Activated CD4-positive, alpha-beta T cell treated with anti-CD3 and anti-CD28 coated beads for 36 hours (primary cell): ENCODE measurements at regions not wholly inside any gene's neighbourhood (a gene's known extent, or its start where the extent isn't known, plus 50 kb on each side); places are given as distances from the start of the nearest gene placed in this dataset.

Source experiments
- ATAC-seq: fragments of 200-7000 bp; cut with Tn5 transposase; one replicate; pipeline ENCODE4 v1.10.0; 2021; ENCODE audit warnings: mild to moderate bottlenecking, moderate library complexity
- CTCF ChIA-PET: fragments of 350-600 bp; sonication (Branson Sonifier 250); formaldehyde crosslinking; loops from one replicate; lab custom pipeline; 2021; ENCODE audit warnings: antibody characterized with exemption; lab: Charles Lee
- POLR2A ChIA-PET: fragments of 350-600 bp; sonication (Branson Sonifier 250); formaldehyde crosslinking; loops from one replicate; lab custom pipeline; 2021; ENCODE audit warnings: antibody characterized with exemption, inconsistent platforms; lab: Charles Lee
- DNase-seq: peaks from one replicate; pipeline ENCODE4 v3.0.0-alpha.2; 2020
- H3K27ac Mint-ChIP-seq: one replicate; pipeline ENCODE4 v1.8.0; 2021; ENCODE audit warnings: mixed read lengths
- H3K27me3 Mint-ChIP-seq: one replicate; pipeline ENCODE4 v1.8.0; 2021; ENCODE audit warnings: mixed read lengths
- H3K36me3 Mint-ChIP-seq: one replicate; pipeline ENCODE4 v1.8.0; 2021; ENCODE audit warnings: low read depth, mixed read lengths
- H3K4me1 Mint-ChIP-seq: one replicate; pipeline ENCODE4 v1.8.0; 2021; ENCODE audit warnings: mixed read lengths
- H3K4me3 Mint-ChIP-seq: one replicate; pipeline ENCODE4 v1.8.0; 2021; ENCODE audit warnings: mild to moderate bottlenecking, moderate library complexity, mixed read lengths
- H3K9me3 Mint-ChIP-seq: one replicate; pipeline ENCODE4 v1.8.0; 2021; ENCODE audit warnings: low read depth, mixed read lengths
- intact Hi-C, 2 experiments: fragments of 100-400 bp; cut with DNase I in 1 of 2; cut with micrococcal nuclease in 1 of 2; formaldehyde crosslinking; loops; one replicate each; pipeline versions ENCODE4 v1.14.2 to v1.15.1; 2022 to 2024; cut with DNase I, micrococcal nuclease

- H3K4me3 Mint-ChIP-seq: no peak overlapping the region
- no peak overlapping the region for H3K27ac Mint-ChIP-seq
- intact Hi-C loops: no loop called here
- peaks cover 9% of the 10 kb centered on the region for H3K9me3 Mint-ChIP-seq
- H3K4me1 Mint-ChIP-seq: no peaks in the 10 kb centered on the region
- POLR2A ChIA-PET: no interaction called here
- CTCF ChIA-PET: interaction anchor here (0.6 to 1.2 kb wide), 2 partner anchors 196 to 1131 kb away, joined by 3 to 5 read pairs; no protein-coding TSS in a partner anchor
- DNase-seq (no peak), ATAC-seq (no peak)
- peaks cover 16% of the 10 kb centered on the region for H3K27me3 Mint-ChIP-seq
- peaks cover 4% of the 10 kb centered on the region for H3K36me3 Mint-ChIP-seq
Observed at GRCh38 chr1:84069236-84069845, 70.4 kb upstream of the TTLL7 start.

- ATAC-seq: no peak
- no peaks in the 10 kb centered on the region for H3K9me3 Mint-ChIP-seq
Observed at GRCh38 chr1:84062496-84062895, 63.6 kb upstream of the TTLL7 start.

GRCh38 chr1:84061336-84061735 lies 62.4 kb upstream of the TTLL7 start:
- Mint-ChIP-seq H3K27me3 (peaks cover 13% of the 10 kb centered on the region), H3K4me1 (no peaks in the 10 kb centered on the region), H3K36me3 (no peaks in the 10 kb centered on the region), H3K27ac (no peak overlapping the region), H3K4me3 (no peak overlapping the region), H3K9me3 (no peaks in the 10 kb centered on the region)
- intact Hi-C loops: no loop called here
- CTCF ChIA-PET: interaction anchor here (0.6 to 1.2 kb wide), 3 partner anchors 13 to 374 kb away, joined by 3 read pairs; no protein-coding TSS in a partner anchor
- ATAC-seq: no peak
- DNase-seq: no peak
- POLR2A ChIA-PET: interaction anchor here (0.6 kb wide), 1 partner anchor 10 kb away, joined by 3 read pairs; no protein-coding TSS in a partner anchor

More at GRCh38 chr1:84062496-84062895, 63.6 kb upstream of the TTLL7 start:
- DNase-seq: no peak
- Mint-ChIP-seq H3K27ac (no peak overlapping the region), H3K4me1 (no peaks in the 10 kb centered on the region), H3K36me3 (no peaks in the 10 kb centered on the region), H3K4me3 (no peak overlapping the region), H3K27me3 (peaks cover 13% of the 10 kb centered on the region)
- intact Hi-C loops: no loop called here
- ChIA-PET POLR2A (interaction anchor here (0.7 kb wide), 1 partner anchor 1274 kb away, joined by 8 read pairs; no protein-coding TSS in a partner anchor), CTCF (no interaction called here)

- CTCF ChIA-PET: interaction anchor here (0.6 to 1.2 kb wide), 3 partner anchors 13 to 374 kb away, joined by 3 read pairs; no protein-coding TSS in a partner anchor
Observed at GRCh38 chr1:84060781-84061180, 61.8 kb upstream of the TTLL7 start.

GRCh38 chr1:84048820-84049219 lies 49.9 kb upstream of the TTLL7 start:
- Mint-ChIP-seq H3K4me3 (no peak overlapping the region), H3K36me3 (no peaks in the 10 kb centered on the region), H3K9me3 (no peaks in the 10 kb centered on the region), H3K4me1 (no peaks in the 10 kb centered on the region), H3K27me3 (peaks cover 4% of the 10 kb centered on the region), H3K27ac (no peak overlapping the region)
- CTCF ChIA-PET: interaction anchor here (0.9 to 1.3 kb wide), 3 partner anchors 11 to 143 kb away, joined by 3 read pairs; no protein-coding TSS in a partner anchor
- intact Hi-C loops: no loop called here
- POLR2A ChIA-PET: no interaction called here
- DNase-seq (no peak), ATAC-seq (no peak)

More at GRCh38 chr1:84060781-84061180, 61.8 kb upstream of the TTLL7 start:
- ATAC-seq (no peak), DNase-seq (no peak)
- Mint-ChIP-seq H3K4me1 (no peaks in the 10 kb centered on the region), H3K27ac (no peak overlapping the region), H3K36me3 (no peaks in the 10 kb centered on the region), H3K27me3 (peaks cover 10% of the 10 kb centered on the region), H3K4me3 (no peak overlapping the region), H3K9me3 (no peaks in the 10 kb centered on the region)
- POLR2A ChIA-PET: no interaction called here
- intact Hi-C loops: no loop called here
